HG03565 (cell line): ENCODE measurements at regions not wholly inside any gene's neighbourhood (a gene's known extent, or its start where the extent isn't known, plus 50 kb on each side); places are given as distances from the start of the nearest gene placed in this dataset.

Source experiments
- ATAC-seq: cut with Tn5 transposase; IDR thresholded peaks from one replicate; pipeline ENCODE4 v1.9.1; 2021; ENCODE audit warnings: mild to moderate bottlenecking, moderate library complexity; ENCODE audit not compliant: unreplicated experiment

GRCh38 chr22:47954107-47954506 lies 1191.7 kb downstream of the TBC1D22A start:
- ATAC-seq, result no peak

DNA sequence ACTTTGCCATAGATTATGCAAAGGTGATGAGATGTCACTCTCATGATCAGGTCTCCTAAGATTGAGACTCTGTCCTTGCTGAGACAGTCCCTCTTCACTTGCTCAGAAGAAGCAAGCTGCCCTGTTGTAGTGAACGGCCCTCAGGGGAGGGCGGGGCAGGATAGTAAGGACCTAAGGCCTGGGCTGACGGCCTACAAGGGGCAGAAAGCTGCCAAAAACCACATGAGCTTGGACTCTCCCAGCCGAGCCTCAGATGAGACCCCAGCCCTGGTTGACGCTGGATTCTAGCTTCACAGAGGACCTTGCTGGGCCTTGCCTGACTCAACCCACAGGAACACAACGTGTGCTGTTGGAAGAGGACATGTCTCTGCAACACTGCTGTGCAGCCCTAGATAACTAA lies 1182.5 kb downstream of the TBC1D22A start:
- no peak for ATAC-seq

DNA sequence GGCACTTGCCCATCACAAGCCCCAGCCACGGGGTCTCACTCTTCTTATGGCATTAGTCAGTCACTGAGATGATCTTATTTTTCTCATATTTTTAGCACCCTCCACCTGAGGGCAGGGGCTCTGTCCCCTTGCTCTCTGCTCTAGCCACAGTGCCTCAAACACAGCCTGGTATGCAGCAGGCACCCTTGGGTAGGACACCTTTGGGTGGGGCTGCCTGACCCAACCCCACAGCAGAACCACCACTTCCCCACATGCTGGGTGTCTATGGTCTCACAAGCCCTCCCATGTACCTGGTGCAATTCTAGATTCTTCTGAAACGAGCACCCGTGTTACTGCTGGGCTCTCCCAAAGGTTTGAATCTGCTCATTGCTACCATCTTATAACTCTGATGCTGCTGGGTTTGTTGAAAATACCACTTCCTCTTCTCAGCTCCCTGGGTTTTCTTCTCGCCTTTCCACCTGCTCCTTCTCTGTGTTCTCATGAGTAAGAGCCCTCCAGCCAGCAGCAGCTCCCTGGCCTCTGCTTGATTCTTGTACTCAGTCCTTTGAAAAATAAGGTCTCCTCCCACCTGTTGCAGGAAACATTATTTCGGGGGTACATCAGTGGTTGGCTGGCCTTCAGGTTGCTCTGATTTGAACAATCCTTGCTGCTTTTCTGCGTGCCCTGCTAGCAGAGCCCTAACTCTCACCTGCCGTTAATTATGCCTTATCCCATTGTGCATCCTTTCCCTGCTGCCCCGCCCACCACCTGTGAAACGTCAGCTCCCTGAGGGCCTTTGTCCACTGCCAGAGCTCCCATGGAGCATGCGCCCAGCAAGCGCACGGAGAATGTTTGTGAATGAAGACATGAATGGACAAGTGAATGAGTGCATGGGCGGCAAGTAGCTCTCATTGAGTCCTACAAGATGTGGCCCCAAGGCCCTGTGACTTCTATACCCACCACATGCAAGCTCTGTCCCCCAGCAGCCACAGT lies 1181.6 kb downstream of the TBC1D22A start:
- ATAC-seq, result no peak

GRCh38 chr22:47940211-47940610 lies 1177.8 kb downstream of the TBC1D22A start:
- ATAC-seq, result no peak

GRCh38 chr22:47933891-47934290 lies 1171.4 kb downstream of the TBC1D22A start:
- no peak for ATAC-seq

DNA sequence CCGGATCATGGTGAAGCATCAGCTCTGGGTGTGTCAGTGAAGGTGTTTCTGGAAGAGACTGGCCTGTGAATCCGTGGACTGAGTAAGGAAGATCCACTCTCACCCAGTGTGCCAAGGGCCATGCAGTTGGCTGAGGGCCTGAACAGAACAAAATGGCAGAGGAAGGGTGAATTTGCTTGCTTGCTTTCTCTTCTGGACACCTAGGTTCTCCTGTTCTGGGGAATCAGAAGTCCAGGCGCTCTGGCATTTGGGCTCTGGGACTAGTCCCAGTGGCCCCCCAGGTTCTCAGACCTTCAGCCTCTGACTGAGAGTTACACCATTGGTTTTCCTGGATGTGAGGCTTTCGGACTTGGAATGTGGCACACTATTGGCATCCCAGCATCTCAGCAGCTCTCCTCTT lies 1170.8 kb downstream of the TBC1D22A start:
- ATAC-seq, result no peak

DNA sequence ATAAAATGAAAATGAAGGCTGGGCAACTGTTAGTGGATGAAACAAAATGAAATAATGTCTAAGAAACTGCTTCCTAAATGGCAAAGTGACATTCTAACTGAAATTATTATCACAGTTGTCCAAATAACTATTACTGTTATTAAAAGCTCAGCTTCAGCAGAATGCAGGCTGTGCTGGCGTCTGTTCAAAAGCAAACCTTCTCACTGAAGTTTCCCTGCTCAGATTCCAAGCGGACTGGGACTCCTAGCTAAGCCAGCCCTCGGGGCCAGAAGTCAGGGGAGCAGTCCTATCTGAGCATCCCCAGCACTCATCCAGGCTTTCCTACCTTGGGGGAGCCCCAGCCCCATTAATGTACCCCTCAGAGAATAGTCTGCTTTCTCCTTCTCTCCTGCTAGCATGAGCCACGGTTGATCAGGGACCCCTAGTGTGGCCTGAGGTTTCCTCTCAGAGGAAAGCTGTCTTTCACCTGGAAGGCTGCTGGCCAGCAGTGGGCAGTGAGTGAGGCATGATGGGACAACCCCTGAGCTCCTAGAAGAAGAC lies 1167.3 kb downstream of the TBC1D22A start:
- ATAC-seq, result no peak

DNA sequence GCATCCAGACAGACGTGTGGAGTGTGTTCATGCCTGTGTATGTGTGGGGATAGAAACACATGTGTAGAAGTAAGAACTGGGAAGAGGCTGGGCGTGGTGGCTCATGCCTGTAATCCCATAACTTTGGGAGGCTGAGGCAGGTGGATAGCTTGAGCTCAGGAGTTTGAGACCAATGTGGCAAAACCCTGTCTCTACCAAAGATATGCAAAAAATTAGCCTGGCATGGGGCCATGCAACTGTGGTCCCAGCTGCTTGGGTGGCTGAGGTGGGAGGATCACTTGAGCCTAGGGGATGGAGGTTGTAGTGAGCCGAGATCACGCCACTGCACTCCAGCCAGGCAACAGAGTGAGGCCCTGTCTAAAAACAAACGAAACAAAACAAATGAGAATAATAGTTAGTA lies 1166.6 kb downstream of the TBC1D22A start:
- ATAC-seq, result no peak

GRCh38 chr22:47928631-47929030 lies 1166.2 kb downstream of the TBC1D22A start:
- no peak for ATAC-seq

DNA sequence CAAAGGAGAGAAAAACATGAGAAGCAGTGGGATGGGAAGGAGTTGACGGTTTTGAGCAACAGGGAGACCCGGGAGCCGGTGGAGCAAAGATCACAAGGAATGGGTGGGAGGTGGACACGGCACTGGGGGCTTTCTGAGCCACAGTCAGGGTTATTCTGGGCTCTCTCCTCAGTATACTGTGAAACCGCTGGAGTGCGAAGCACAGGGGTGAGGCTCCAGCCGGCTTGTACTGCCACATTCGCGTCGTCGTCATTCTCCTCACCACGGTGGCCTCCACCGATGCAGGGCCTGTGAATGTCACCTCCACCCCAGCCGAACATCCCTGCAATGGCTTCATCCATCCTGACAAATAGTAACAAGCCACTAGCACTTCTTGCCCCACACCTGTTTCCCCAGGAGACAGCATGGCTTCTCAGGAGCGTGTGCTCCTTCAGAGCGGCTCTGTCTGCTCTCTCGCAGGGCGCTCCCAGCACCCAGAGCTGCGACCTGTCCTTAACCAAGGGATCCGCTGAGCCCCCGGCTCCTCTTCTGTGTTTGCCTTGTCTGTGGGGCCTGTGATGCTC lies 1165.3 kb downstream of the TBC1D22A start:
- ATAC-seq, result no peak

- ATAC-seq, result no peak
These were observed 1160.6 kb downstream of the TBC1D22A start for GRCh38 chr22:47923011-47923427.

- ATAC-seq, result no peak
These were observed 1159.5 kb downstream of the TBC1D22A start for GRCh38 chr22:47921906-47922305.

- no peak for ATAC-seq
These were observed 1158.0 kb downstream of the TBC1D22A start for GRCh38 chr22:47920380-47920959.

- ATAC-seq, result no peak
These were observed 1157.4 kb downstream of the TBC1D22A start for GRCh38 chr22:47919893-47920292.

- ATAC-seq, result no peak
These were observed 1156.6 kb downstream of the TBC1D22A start for GRCh38 chr22:47919001-47919441.

DNA sequence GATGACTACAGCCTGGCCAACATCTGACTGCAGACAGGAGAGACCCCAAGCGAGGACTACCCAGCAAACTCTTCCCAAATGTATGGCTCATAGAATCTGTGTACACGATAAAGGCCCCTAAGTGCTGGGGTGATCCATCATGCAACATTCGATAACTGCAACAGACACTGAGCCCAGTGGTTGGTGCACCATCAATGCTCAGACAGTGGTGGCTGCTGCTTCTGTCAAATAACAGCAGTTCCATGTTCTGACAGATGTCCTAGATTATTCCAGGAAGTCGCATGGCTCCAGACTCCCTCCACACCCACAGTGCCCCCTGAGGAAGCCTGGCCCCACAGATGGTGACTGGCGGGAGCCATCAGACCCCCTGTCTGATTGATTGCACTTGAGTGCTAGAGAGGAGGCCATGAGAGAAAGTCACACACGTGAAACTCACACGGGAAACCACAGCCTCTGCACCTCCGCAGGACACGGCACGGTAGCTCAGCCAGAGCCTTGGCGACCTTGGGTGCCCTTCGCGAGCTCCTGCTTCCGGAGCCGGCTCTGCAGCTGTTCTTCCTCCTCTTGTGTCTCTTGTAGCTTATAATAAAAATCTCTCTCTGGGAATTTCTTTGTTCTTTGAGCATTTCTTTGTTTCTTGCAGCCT lies 1155.9 kb downstream of the TBC1D22A start:
- ATAC-seq, result no peak

DNA sequence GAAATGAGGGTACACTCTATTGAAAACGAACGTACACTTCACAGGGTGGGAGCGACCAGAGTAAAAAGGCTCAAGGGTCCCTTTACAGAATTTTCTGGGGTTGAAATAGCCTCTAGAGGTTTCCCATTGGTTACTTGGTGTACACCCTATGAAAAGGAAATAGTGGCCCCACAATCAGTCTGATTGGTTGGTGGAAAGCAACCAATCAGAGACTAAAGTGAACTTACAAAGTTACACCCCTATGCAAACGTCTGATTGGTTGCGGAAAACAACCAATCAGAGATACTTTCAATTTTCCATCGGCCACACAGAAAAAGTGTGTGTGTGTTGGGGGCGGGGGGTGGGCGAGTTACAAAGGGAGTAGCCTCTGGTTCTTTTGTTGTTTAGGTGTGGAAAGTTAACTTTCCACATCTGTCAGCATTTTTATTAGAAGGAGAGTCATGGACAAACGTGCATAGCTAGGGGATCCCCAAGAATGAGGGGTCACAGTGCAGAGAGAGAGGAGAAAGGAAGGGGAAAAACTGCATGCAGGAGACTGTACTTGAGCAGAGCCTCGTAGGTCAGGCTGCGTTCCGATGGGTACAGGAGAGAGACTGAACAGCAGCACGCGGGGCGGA lies 1152.1 kb downstream of the TBC1D22A start:
- no peak for ATAC-seq

DNA sequence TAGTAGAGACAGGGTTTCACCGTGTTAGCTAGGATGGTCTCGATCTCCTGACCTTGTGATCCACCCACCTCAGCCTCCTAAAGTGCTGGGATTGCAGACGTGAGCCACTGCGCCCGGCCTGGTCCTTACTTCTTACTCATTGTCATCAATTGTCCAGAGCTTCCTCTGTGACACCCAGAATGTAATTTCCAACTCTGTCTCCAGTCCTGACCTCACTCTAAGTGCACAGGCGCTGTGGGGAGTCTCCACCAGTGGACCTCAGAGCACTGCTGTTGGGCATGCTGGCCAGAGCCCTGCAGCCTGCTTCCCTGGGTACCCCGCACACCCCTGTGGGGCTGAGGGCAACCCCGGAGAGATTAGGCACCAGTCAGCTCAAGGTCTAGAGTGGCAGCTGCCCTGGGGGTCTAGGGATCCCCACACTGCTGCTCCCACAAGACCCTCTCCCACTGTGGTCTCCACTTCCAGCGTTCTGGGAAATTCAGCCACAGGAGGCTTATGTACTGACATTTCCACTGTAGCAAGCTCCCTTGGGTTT lies 1140.3 kb downstream of the TBC1D22A start:
- no peak for ATAC-seq

DNA sequence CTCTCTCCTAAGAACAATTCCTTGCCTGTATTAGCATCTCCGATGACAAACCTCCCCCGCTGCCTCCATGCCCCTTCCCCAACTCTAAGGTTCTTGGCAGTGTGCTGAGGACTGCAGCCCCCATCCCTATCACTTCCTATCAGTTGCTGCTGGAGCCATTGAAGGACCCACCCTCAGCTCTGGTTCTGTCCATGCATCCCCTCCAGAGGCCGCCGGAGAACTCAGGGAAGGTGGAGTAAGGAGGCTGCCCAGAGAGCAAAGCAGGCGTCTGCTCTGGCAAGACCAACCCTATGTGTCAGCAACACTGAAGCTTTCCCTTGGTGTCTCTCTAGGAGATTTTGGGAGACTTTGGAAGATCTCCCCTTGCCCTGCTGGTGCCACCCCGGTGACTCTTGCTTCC lies 1139.5 kb downstream of the TBC1D22A start:
- ATAC-seq, result no peak

DNA sequence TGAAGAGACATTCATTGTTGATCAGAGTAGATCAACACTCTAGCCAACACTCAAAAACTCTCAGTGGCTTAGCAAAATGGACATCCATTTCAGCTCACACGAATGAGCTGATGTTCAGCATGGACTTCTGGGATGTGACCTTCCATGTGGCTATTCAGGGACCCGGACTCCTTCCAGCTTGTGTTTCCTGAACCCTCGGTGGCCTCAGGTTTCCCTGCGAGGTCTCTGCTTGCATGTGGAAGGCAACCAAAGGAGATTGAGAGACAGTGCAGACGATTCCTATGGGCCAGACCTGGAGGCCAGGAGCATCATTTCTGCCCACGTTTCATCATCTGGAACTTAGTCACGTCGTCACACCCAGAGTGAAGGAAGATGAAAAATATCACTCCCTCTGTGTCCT lies 1137.4 kb downstream of the TBC1D22A start:
- ATAC-seq, result no peak
